Astrocyte (in vitro differentiated cells and primary cell): ENCODE measurements at regions not wholly inside any gene's neighbourhood (a gene's known extent, or its start where the extent isn't known, plus 50 kb on each side); places are given as distances from the start of the nearest gene placed in this dataset.

Experiments
- DNase-seq: peaks from one replicate; pipeline ENCODE4 v3.0.0-alpha.2; 2010; ENCODE audit warnings: low read depth
- FAIRE-seq: peaks from 2 replicates; lab custom pipeline; 2011; peaks lifted over from hg19 to GRCh38; lab: Jason Lieb, UNC
- H2AFZ ChIP-seq: 2 replicates; pipeline ENCODE4 v1.6.0; 2012; ENCODE audit warnings: low read depth, low read length, inconsistent platforms
- H3K27ac ChIP-seq: 2 replicates; pipeline ENCODE4 v1.5.1; 2011; ENCODE audit warnings: low read depth, low read length, inconsistent platforms
- H3K27me3 ChIP-seq: 2 replicates; pipeline ENCODE4 v1.6.0; 2011; ENCODE audit warnings: low read length, inconsistent platforms; ENCODE audit not compliant: insufficient read depth
- H3K36me3 ChIP-seq: 2 replicates; pipeline ENCODE4 v1.5.1; 2011; ENCODE audit warnings: low read length, inconsistent platforms; ENCODE audit not compliant: insufficient read depth
- H3K4me1 ChIP-seq: 2 replicates; pipeline ENCODE4 v1.5.1; 2011; ENCODE audit warnings: low read length, inconsistent platforms; ENCODE audit not compliant: insufficient read depth
- H3K4me2 ChIP-seq: 2 replicates; pipeline ENCODE4 v1.6.0; 2012; ENCODE audit warnings: low read length, inconsistent platforms
- H3K4me3 ChIP-seq: 2 replicates; pipeline ENCODE4 v1.5.1; 2011; ENCODE audit warnings: low read depth, mild to moderate bottlenecking, low read length, inconsistent platforms; ENCODE audit not compliant: insufficient read depth
- H3K79me2 ChIP-seq: 2 replicates; pipeline ENCODE4 v1.6.0; 2012; ENCODE audit warnings: mild to moderate bottlenecking, low read length, inconsistent platforms; ENCODE audit not compliant: insufficient read depth
- H3K9ac ChIP-seq: 2 replicates; pipeline ENCODE4 v1.6.0; 2012; ENCODE audit warnings: mild to moderate bottlenecking, low read length, inconsistent platforms
- H3K9me3 ChIP-seq: 2 replicates; pipeline ENCODE4 v1.5.1; 2012; ENCODE audit warnings: low read depth, mild to moderate bottlenecking, low read length, inconsistent platforms; ENCODE audit not compliant: insufficient read depth
- H4K20me1 ChIP-seq: 2 replicates; pipeline ENCODE4 v1.6.0; 2012; ENCODE audit warnings: low read length, inconsistent platforms; ENCODE audit not compliant: insufficient read depth
- H3K27ac Mint-ChIP-seq: one replicate; pipeline ENCODE4 v1.8.0; 2021; ENCODE audit warnings: mild to moderate bottlenecking, mixed read lengths; ENCODE audit not compliant: unreplicated experiment
- H3K27me3 Mint-ChIP-seq: one replicate; pipeline ENCODE4 v1.8.0; 2021; ENCODE audit warnings: low read depth, mixed read lengths; ENCODE audit not compliant: unreplicated experiment
- H3K36me3 Mint-ChIP-seq: one replicate; pipeline ENCODE4 v1.8.0; 2021; ENCODE audit warnings: low read depth, mixed read lengths; ENCODE audit not compliant: unreplicated experiment
- H3K4me1 Mint-ChIP-seq: one replicate; pipeline ENCODE4 v1.8.0; 2021; ENCODE audit warnings: low read depth, mixed read lengths; ENCODE audit not compliant: unreplicated experiment
- H3K4me3 Mint-ChIP-seq: one replicate; pipeline ENCODE4 v1.8.0; 2021; ENCODE audit warnings: mild to moderate bottlenecking, moderate library complexity, mixed read lengths; ENCODE audit not compliant: unreplicated experiment
- H3K9me3 Mint-ChIP-seq: one replicate; pipeline ENCODE4 v1.8.0; 2021; ENCODE audit warnings: mild to moderate bottlenecking, mixed read lengths; ENCODE audit not compliant: unreplicated experiment
- CTCF ChIP-seq: IDR thresholded peaks from 2 replicates; pipeline ENCODE4 v1.5.1; 2011; ENCODE audit warnings: low read depth, mild to moderate bottlenecking, inconsistent platforms, low read length, moderate library complexity; ENCODE audit not compliant: insufficient read depth
- EZH2 ChIP-seq: IDR thresholded peaks from 2 replicates; pipeline ENCODE4 v1.6.1; 2012; ENCODE audit warnings: mild to moderate bottlenecking, low read length, inconsistent platforms; ENCODE audit not compliant: insufficient read depth

GRCh38 chr1:82297139-82297896, 496.6 kb downstream of the ADGRL2 start:
- Histone ChIP-seq H3K4me3 (no peak overlapping the region), H3K27me3 (no peaks in the 10 kb centered on the region), H2AFZ (no peak overlapping the region), H3K9ac (no peak overlapping the region), H3K4me1 (no peaks in the 10 kb centered on the region), H3K36me3 (no peaks in the 10 kb centered on the region), H4K20me1 (no peaks in the 10 kb centered on the region), H3K27ac (no peak overlapping the region), H3K79me2 (no peaks in the 10 kb centered on the region), H3K4me2 (no peak overlapping the region), H3K9me3 (no peaks in the 10 kb centered on the region)
- DNase-seq (no peak), FAIRE-seq (no peak)
- TF ChIP-seq EZH2 (no peak), CTCF (no peak)
- H3K27me3 Mint-ChIP-seq = peaks cover 5% of the 10 kb centered on the region
- no peak overlapping the region for H3K4me3 Mint-ChIP-seq
- H3K9me3 Mint-ChIP-seq = no peaks in the 10 kb centered on the region
- H3K27ac Mint-ChIP-seq = no peak overlapping the region
- H3K36me3 Mint-ChIP-seq = no peaks in the 10 kb centered on the region
- H3K4me1 Mint-ChIP-seq = no peaks in the 10 kb centered on the region

DNA sequence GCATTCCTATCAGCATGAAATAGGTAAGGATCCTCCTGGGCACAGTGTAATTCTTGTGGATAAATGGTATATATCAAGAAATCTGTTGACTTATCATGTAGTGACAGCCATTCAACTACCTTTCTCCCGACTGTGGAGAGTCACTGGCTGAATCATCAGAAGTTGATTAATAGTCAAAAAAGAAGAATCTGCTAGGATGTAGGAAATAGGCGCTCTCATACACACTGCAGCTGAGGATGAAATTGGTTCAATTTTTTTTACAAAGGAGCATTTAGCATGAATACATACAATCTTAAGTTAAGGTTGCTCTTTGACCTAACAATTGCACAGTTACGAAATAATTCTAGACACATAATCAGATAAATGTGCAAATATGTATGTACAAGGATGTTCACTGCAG, 486.8 kb downstream of the ADGRL2 start:
- Mint-ChIP-seq H3K9me3 (no peaks in the 10 kb centered on the region), H3K4me1 (no peaks in the 10 kb centered on the region), H3K27me3 (no peaks in the 10 kb centered on the region), H3K27ac (no peak overlapping the region), H3K36me3 (no peaks in the 10 kb centered on the region), H3K4me3 (no peak overlapping the region)
- Histone ChIP-seq H3K36me3 (no peaks in the 10 kb centered on the region), H3K27me3 (no peaks in the 10 kb centered on the region), H3K79me2 (no peaks in the 10 kb centered on the region), H3K4me2 (no peak overlapping the region), H3K27ac (no peak overlapping the region), H2AFZ (no peak overlapping the region), H4K20me1 (no peaks in the 10 kb centered on the region), H3K9me3 (no peaks in the 10 kb centered on the region), H3K9ac (no peak overlapping the region), H3K4me1 (no peaks in the 10 kb centered on the region), H3K4me3 (no peak overlapping the region)
- DNase-seq (no peak), FAIRE-seq (no peak)
- TF ChIP-seq CTCF (no peak), EZH2 (no peak)

- H3K36me3 Mint-ChIP-seq = no peaks in the 10 kb centered on the region
- H3K27me3 Mint-ChIP-seq = no peaks in the 10 kb centered on the region
- no peak overlapping the region for H3K9ac ChIP-seq
- no peak overlapping the region for H3K4me3 ChIP-seq
- no peak for FAIRE-seq
- no peak for DNase-seq
- no peaks in the 10 kb centered on the region for H3K4me1 Mint-ChIP-seq
- H3K9me3 Mint-ChIP-seq = no peaks in the 10 kb centered on the region
- no peaks in the 10 kb centered on the region for H3K79me2 ChIP-seq
- no peaks in the 10 kb centered on the region for H3K36me3 ChIP-seq
- H2AFZ ChIP-seq = no peak overlapping the region
- no peaks in the 10 kb centered on the region for H3K4me1 ChIP-seq
- H4K20me1 ChIP-seq = no peaks in the 10 kb centered on the region
- H3K9me3 ChIP-seq = no peaks in the 10 kb centered on the region
- H3K4me2 ChIP-seq = no peak overlapping the region
- TF ChIP-seq CTCF = no peak
- TF ChIP-seq EZH2 = no peak
- no peak overlapping the region for H3K27ac ChIP-seq
- H3K27me3 ChIP-seq = no peaks in the 10 kb centered on the region
- H3K27ac Mint-ChIP-seq = no peak overlapping the region
- H3K4me3 Mint-ChIP-seq = no peak overlapping the region
These were observed 483.5 kb downstream of the ADGRL2 start for GRCh38 chr1:82284213-82284612.
